Testis (tissue), 2 donors: ENCODE measurements at regions not wholly inside any gene's neighbourhood (a gene's known extent, or its start where the extent isn't known, plus 50 kb on each side); places are given as distances from the start of the nearest gene placed in this dataset.

Source experiments
- CTCF ChIP-seq, 3 experiments: fragments of 450-650 bp in 2 of 3; fragments of 200-600 bp in 1 of 3; sonication (generic) in 1 of 3; IDR thresholded peaks; one replicate each; pipeline ENCODE4 v1.5.1; 2016 to 2019; ENCODE audit warnings: antibody characterized with exemption in 3 of 3, mild to moderate bottlenecking in 2 of 3, moderate library complexity in 1 of 3
- POLR2A ChIP-seq: fragments of 450-650 bp; IDR thresholded peaks from one replicate; pipeline ENCODE4 v1.6.1; 2017; ENCODE audit warnings: antibody characterized with exemption, mild to moderate bottlenecking, moderate library complexity

- TF ChIP-seq CTCF (IDR thresholded peaks at IDR 0.05) (no peak), POLR2A (no peak)
Observed at GRCh38 chr6:8639928-8640649, 204.7 kb upstream of the SLC35B3 start.
